NCI-H2081 (cell line): ENCODE measurements at regions not wholly inside any gene's neighbourhood (a gene's known extent, or its start where the extent isn't known, plus 50 kb on each side); places are given as distances from the start of the nearest gene placed in this dataset.

Experiments
- DNase-seq, 2 experiments: peaks; one replicate each; lab custom pipeline; 2025; lab: John Stamatoyannopoulos, UW

- no peak for DNase-seq
Measured at GRCh38 chr6:146865756-146866379, 267.1 kb downstream of the ADGB start.

GRCh38 chr6:146866731-146867414 is 268.1 kb downstream of the ADGB start:
- DNase-seq = no peak

GRCh38 chr6:146868671-146869209 is 270.0 kb downstream of the ADGB start:
- DNase-seq = no peak

DNA sequence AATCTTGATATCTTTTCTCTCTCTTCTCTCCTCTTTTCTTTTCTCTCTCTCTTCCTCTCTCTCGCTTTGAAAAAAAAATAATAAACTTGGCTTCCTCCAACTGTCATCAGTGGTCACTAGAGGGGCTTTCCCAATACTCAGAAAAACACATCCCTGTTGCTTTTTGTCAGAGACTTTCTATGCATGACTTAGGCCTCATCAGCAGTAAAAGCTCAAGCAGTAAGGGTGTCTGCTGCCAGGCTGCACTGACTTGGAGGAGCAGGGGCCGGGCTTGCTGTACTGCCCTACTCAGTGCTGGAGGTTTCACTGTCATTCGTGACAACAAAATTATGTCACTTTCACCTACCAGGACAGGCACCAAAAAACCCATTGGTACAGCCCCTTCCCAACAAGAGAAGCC is 272.0 kb downstream of the ADGB start:
- DNase-seq = no peak

GRCh38 chr6:146871611-146872425 is 273.0 kb downstream of the ADGB start:
- DNase-seq = peak in 1 of 2 experiments; percentile 18

DNA sequence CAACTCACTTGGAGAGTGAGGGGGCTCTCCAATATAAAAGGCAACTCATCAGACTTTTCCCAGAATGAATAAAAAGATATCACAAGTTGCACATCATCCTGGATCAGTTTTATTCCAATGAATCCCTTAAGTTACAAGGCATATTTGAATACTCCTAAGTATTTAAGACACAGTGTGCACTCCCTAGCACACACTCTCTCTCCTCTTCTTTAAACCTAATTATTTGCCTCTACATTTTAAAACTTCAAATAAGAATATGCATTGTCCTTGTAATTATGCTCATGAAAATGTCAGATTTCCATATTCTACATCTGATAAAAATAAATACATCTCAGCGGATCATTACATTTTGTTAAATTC is 273.6 kb downstream of the ADGB start:
- DNase-seq = no peak

DNA sequence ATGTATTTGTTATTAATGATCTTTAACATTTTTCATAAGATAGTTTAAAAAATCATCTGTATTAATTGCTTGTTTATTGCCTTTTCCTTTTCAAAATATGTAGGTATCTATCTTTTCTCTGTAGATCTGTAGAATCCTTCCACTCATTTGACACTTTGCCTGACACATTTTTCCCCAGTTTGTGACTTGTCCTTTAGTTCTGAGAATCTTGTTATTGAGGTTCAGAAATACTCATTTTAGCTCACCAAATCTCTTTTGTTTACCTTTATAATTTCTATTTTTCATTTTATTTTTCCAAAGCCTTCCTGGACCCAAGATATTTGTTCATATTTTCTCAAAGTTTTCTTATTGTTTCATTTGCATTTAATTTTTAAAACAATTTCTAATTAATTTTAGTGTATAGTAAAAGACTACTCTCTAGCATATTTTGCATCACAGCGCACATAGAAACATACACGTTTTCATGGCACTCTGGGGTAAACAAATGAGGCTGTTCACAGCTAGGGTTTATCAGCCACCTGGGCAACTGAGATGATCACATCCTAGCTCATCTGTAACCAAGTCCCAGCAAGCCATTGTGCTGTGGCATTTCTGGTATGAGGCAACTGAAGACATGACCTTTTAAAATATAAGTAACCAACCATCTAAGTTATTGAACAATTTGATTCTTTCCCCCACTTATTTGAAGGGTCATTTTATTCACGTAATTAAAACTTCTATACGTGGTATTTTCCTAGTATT is 275.7 kb downstream of the ADGB start:
- DNase-seq = no peak

DNA sequence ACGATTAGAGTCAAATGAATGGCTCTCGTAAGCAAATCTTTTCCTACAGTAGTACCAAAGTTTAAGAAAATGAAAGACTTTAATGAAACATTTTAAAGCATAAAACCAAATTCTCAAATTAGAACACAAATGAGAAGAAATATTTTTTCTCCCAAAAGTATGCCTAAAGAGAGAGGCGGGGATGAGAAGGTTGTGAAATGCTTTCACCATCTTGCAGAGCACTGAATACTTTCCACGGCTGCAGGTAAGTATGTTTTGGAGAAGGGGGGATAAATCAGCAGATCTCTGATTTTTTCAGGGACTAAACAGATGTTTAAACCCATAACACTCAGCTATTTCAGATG is 277.1 kb downstream of the ADGB start:
- no peak for DNase-seq

DNA sequence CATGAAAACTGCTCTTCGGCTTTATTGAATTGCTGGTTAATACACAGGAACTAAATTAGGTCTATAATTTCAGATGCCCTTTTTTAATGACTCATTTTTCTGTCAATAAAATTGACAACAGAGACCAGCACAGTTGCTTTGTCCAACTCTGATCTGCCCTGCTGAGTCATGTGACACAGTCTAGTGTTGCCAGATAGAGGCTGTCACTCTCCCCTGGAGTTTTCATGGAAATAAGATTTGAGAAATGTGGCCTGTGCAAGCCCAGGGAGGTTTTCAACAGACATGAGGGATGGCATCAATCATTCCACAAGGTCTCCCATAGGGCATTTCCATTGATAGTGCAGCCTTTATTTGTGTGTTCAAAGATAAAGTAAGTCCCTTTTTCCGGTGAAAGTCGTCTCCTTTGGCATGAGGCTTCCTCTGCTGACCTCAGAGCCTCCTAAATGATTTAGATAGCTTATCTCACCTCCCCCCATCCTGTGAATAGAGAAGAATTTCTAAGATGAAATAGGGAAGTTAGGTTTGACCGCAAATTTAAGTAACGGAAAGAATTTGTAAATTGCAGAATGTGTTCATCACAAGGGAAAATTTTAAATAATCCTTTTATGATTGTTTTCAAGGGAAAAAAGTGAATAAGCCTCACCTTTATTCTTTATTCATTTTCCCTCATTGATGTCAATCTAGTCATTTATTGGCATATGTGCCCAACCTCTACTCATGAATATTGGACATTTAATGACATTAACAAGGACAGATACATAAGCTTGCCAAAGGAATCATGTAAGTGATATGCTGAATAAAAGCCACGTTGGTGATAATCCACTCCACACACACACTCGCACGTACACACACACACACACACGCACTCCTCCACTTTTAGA is 277.7 kb downstream of the ADGB start:
- DNase-seq = no peak

DNA sequence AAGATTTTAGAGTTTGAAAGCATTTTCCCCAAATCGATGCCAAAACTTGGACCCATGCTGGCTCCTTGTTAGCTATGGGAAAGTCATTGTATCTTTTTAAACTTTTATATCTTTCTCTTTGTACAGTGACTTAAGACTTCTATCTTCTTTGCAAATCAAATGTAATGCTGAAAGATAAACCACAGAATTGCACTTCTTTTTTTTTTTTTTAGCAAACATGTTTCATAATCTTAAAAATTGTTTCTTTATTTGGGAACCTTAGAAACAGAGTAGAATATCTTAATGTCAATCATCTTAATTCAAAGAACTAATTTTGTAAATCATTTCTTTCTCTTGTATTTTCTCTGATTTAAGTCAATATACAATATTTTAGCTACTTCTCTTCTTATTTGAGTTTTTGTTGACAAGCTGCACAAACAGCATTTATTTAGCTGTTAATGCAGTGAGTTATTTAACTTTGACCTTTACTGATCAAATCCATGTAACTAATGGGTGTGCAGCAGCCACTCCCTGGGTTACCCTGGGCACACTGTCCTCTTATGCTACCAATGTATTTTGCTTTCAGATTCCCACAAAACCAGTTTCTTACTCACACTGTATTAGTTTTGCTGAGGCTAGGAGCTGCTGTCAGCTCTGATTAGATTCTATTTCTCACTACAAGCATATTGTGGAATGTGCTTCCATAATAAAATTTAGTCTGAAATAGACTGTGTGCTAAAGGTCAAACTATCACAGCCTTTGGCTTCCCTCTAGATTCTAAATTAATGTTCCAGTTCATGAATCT is 279.6 kb downstream of the ADGB start:
- no peak for DNase-seq

DNA sequence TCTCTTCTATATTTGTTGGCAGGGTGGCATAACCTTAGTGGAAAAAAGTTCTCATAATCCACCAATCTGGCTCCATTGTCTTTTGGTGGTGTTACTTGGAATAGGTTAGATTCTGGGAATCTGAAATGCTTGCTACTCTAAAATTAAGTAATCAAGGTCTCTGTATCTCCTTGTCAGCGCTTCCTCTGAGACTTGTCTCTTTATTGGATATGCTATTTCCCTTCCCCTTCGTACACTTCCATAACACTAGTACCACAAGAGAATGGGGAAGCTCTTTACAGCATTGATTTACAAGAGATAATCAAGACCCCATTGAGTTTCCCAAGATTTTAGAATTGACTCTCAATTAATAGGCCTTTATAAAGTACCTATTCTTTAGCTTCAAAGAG is 280.2 kb downstream of the ADGB start:
- no peak for DNase-seq

DNA sequence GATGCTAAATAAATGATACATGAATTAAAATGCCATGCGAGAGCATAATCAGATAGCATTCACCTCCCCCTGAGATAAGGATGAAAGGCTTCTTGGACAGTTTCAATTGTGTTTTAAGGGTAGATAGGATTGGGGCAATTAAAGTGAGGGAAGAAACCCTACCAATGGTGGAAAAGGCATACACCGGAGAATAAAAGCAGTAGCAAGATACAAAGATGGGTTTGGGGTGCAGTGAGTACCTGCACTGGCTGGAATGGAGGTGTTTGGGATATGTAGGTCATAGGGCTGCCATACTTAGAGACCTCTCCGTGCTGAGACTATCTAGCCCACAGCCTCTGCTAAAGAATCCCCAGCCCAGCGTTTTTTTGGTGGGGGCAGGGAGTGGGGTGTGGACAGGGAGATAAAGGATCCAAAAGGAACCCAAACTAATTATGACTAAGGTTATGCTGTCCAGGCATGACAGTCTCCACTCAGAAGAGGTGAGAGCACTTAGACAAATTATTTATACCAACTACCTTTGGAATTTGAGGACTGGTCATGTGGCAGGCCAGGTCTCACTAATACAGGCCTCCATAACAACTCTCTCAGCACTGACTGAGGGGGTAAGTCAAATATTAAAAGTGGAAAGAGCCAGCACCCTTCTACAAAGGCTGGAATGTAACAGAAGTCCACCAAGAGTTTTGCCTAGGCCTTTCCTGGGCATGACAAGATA is 280.8 kb downstream of the ADGB start:
- DNase-seq = no peak

- no peak for DNase-seq
Measured at GRCh38 chr6:146881228-146882181, 282.7 kb downstream of the ADGB start.

DNA sequence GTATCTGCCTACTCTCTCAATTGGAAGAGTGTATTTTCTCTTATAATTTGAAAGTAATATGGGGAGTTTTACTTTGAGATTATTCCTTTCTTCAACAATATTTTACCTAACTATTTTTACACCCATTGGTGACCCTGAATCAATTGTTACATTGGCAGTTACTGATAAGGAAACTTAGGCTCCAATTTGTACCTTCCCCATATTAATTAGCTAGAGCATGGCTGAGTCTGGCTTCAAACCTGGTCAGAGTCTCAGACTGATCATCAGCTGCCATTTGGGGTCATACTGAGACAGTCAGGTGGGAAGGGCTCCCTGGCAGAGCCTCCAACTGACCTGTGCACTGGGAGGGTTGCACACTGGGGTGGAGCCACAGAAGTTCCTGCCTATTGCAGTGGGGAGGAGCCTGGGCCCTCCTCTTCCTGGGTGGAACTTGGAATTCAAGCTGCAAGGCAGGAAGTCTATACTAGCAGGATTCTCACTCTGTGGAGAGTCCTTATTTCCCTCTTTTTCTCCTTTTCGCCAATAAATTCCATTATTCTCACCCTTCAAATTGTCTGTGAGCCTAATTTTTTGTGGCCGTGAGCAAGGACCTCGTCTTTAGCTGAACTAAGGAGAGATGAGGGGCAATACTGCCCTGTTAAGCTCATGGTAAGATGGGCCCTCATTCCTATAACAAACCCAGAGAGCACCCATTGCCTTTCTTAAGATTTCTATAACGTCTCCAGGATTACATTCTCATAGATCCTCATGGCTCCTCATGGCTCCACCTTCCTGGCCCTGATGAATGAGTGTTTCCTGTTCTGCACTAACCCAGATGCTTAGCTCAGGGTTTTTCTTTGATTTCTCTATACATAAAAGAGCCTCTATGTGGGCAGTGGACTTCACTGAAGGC is 285.1 kb downstream of the ADGB start:
- no peak for DNase-seq

GRCh38 chr6:146884728-146885127 is 286.0 kb downstream of the ADGB start:
- no peak for DNase-seq

DNA sequence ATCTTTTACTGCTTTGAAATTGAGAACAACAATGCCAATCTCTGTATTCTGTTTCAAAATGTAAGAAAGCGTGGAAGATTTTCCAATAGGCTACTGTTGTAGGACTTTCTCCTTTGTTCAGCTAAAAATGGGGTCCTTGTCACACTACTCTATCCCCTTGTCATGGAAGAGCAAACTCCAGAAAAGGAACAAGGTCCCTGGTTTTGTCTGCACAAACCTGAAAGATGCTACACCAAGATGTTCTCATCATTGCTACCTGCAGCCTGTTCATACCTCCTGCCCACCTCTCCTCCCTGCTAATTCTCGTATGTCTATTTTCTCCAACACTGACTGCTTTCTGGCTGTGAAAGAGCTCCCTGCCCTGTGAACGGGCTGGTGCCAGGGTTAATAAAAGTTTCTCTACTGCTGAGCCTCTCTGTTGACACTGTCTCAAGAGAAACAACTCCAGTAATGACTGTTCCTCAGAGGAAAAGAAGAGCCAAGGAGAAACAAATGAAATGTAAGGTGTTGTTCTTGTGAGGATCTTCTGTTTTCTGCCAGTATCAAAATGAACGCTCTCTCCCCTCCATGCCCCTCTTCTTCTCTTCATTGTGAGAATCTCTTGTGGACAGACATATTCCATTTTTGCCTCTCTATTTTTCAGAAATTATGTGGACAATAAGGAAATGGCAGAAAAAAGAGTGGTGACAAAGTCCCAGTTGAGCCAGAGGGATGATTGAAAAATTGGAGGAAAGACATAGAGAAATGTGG is 287.1 kb downstream of the ADGB start:
- no peak for DNase-seq
